Body of pancreas (tissue), 4 donors: ENCODE measurements at regions not wholly inside any gene's neighbourhood (a gene's known extent, or its start where the extent isn't known, plus 50 kb on each side); places are given as distances from the start of the nearest gene placed in this dataset.

ENCODE experiments used
- ATAC-seq: fragments of 150-250 bp; one replicate; pipeline ENCODE4 v1.9.1; 2016
- DNase-seq, 4 donors: peaks; one replicate each; pipeline ENCODE4 v3.0.0-alpha.2; 2019
- H3K27ac ChIP-seq, 4 donors: fragments of 200-600 bp; sonication (generic); 1 replicate in 3 of 4; 2 replicates in 1 of 4; pipeline versions ENCODE4 v1.5.1 to v1.6.1; 2016 to 2019; ENCODE audit warnings: mild to moderate bottlenecking in 1 of 4, mixed read lengths in 1 of 4, moderate library complexity in 1 of 4
- H3K27me3 ChIP-seq, 2 donors: fragments of 200-600 bp; sonication (generic); one replicate each; pipeline ENCODE4 v1.6.0; 2016; ENCODE audit warnings: mild to moderate bottlenecking in 1 of 2
- H3K36me3 ChIP-seq, 2 donors: fragments of 200-600 bp; sonication (generic); replicated peaks in 1 of 2; 2 replicates each; pipeline ENCODE4 v1.5.1; 2016; ENCODE audit warnings: low read depth in 2 of 2; ENCODE audit not compliant: insufficient read depth in 1 of 2
- H3K4me1 ChIP-seq: fragments of 200-600 bp; sonication (generic); one replicate; pipeline ENCODE4 v1.6.0; 2016
- H3K4me3 ChIP-seq, 2 donors: fragments of 200-600 bp; sonication (generic); 1 replicate in 1 of 2; 2 replicates in 1 of 2; pipeline ENCODE4 v1.5.1; 2016 to 2019
- H3K9me3 ChIP-seq, 3 donors: fragments of 200-600 bp; sonication (generic); 1 replicate in 2 of 3; 2 replicates in 1 of 3; pipeline ENCODE4 v1.5.1; 2016
- POLR2A ChIP-seq, 3 donors: fragments of 450-650 bp; IDR thresholded peaks; one replicate each; pipeline ENCODE4 v1.6.1; 2016; ENCODE audit warnings: antibody characterized with exemption in 3 of 3, mild to moderate bottlenecking in 2 of 3
- whole genome bisulfite sequencing, 2 donors: methylation state at CpG; one replicate each; pipeline ENCODE4 v1.1.5; 2017; 5-methylcytosine and 5-hydroxymethylcytosine counted together
- intact Hi-C: fragments of 100-400 bp; cut with DNase I; formaldehyde crosslinking; loops from one replicate; pipeline ENCODE4 v1.15.1; 2023
- TF ChIP-seq, protein P1 (sequence below), 7 experiments: fragments of 450-650 bp in 4 of 7; fragments of 200-600 bp in 3 of 7; sonication (generic) in 3 of 7; IDR thresholded peaks; one replicate each; pipeline ENCODE4 v1.5.1; 2016 to 2019; ENCODE audit warnings: antibody characterized with exemption in 7 of 7

DNA sequence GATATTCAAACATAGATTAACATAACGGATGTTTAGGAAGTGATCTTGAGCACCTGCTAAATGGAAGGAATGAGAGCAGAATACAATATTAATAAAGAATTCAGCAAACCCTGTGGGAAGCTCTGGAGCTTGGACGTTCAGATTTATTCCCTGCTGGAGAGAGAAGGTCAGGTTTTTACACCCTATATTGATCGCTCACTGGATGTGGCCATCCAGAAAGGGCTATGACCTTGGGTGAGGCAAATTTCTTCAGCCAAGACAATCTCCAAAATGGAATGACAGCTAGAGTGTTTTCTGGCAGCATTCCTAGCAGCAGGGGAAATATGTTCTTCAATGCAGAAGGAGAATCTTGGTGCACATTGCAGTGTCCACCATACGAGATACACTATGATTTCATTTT lies 288.3 kb downstream of the IRS1 start:
- no peaks in the 10 kb centered on the region for H3K4me1 ChIP-seq
- H3K4me3 ChIP-seq: no peak overlapping the region
- no peaks in the 10 kb centered on the region for H3K9me3 ChIP-seq
- no peak for ATAC-seq
- no peaks in the 10 kb centered on the region for H3K36me3 ChIP-seq
- no peak for DNase-seq
- TF ChIP-seq, protein P1, sequence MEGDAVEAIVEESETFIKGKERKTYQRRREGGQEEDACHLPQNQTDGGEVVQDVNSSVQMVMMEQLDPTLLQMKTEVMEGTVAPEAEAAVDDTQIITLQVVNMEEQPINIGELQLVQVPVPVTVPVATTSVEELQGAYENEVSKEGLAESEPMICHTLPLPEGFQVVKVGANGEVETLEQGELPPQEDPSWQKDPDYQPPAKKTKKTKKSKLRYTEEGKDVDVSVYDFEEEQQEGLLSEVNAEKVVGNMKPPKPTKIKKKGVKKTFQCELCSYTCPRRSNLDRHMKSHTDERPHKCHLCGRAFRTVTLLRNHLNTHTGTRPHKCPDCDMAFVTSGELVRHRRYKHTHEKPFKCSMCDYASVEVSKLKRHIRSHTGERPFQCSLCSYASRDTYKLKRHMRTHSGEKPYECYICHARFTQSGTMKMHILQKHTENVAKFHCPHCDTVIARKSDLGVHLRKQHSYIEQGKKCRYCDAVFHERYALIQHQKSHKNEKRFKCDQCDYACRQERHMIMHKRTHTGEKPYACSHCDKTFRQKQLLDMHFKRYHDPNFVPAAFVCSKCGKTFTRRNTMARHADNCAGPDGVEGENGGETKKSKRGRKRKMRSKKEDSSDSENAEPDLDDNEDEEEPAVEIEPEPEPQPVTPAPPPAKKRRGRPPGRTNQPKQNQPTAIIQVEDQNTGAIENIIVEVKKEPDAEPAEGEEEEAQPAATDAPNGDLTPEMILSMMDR (IDR thresholded peaks at IDR 0.05): no peak
- TF ChIP-seq POLR2A (IDR thresholded peaks at IDR 0.05): no peak
- intact Hi-C loops: no loop called here
- no peaks in the 10 kb centered on the region for H3K27me3 ChIP-seq
- no peak overlapping the region for H3K27ac ChIP-seq
- WGBS, 2 donors: 49 to 62% methylated on average over 4 of the region's 4 CpGs

DNA sequence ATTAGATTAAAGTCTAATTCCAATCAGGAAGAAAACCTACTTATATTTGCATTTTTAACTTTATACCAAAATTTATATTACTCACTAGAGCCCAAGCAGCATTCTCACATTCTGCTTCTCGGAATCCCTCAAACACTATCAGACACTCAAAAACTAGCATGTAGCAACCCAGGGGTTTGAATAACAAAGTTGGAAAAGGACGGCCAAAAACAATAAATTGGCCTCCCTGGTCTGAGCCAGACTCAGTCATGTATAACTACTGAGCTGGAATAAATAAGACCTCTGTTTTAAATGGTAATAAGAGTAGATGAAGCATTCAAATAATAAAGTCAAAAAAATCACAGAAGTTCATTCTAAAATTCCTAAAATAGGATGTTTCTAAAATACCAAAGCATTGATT lies 290.9 kb downstream of the IRS1 start:
- intact Hi-C loops: no loop called here
- no peak overlapping the region for H3K27ac ChIP-seq
- DNase-seq: no peak
- H3K36me3 ChIP-seq: no peaks in the 10 kb centered on the region
- no peaks in the 10 kb centered on the region for H3K27me3 ChIP-seq
- H3K4me1 ChIP-seq: no peaks in the 10 kb centered on the region
- peaks cover 0 to 3% (median 0%) of the 10 kb centered on the region in 3 donors for H3K9me3 ChIP-seq
- WGBS, 2 donors: 77 to 78% methylated on average over 2 of the region's 2 CpGs
- no peak for ATAC-seq
- TF ChIP-seq, protein P1 (IDR thresholded peaks at IDR 0.05): no peak
- TF ChIP-seq POLR2A (IDR thresholded peaks at IDR 0.05): no peak
- H3K4me3 ChIP-seq: no peak overlapping the region

DNA sequence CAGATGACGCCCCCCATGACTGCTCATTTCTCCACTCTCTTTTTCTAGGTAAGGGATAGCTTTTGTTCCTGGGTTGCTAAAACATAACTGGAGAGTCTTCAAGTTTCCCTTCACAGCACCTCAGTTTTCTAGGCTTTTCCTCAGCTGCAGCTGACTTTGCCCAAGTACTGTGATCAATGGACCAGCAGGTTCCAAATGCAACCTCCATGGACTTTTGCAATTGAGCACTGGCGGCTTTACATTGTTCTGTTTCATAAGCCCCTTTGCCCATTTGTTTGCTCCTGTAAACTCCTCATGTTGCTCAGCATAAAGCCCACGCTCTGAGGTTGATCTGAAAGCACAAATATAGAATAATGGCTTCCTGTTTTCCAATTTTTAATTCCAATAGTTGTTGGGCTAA lies 291.6 kb downstream of the IRS1 start:
- WGBS, 2 donors: 78 to 92% methylated on average over 3 of the region's 3 CpGs
- no peak for DNase-seq
- intact Hi-C loops: no loop called here

GRCh38 chr2:226497146-226497909 lies 302.3 kb downstream of the IRS1 start:
- intact Hi-C loops: no loop called here
- H3K36me3 ChIP-seq: no peaks in the 10 kb centered on the region
- no peak overlapping the region for H3K27ac ChIP-seq
- WGBS, 2 donors: 88% methylated on average over 4 of the region's 4 CpGs
- DNase-seq (no peak), ATAC-seq (no peak)
- no peak overlapping the region for H3K4me3 ChIP-seq
- H3K27me3 ChIP-seq: no peaks in the 10 kb centered on the region
- H3K9me3 ChIP-seq: no peaks in the 10 kb centered on the region
- TF ChIP-seq, protein P1 (IDR thresholded peaks at IDR 0.05): no peak
- TF ChIP-seq POLR2A (IDR thresholded peaks at IDR 0.05): no peak
- H3K4me1 ChIP-seq: no peaks in the 10 kb centered on the region

More for the DNA sequence above, 291.6 kb downstream of the IRS1 start:
- no peak for TF ChIP-seq POLR2A (IDR thresholded peaks at IDR 0.05)
- TF ChIP-seq, protein P1 (IDR thresholded peaks at IDR 0.05): no peak
- Histone ChIP-seq H3K9me3 (peaks cover 0 to 4% (median 3%) of the 10 kb centered on the region in 3 donors), H3K36me3 (no peaks in the 10 kb centered on the region), H3K27me3 (no peaks in the 10 kb centered on the region), H3K4me1 (no peaks in the 10 kb centered on the region), H3K4me3 (no peak overlapping the region), H3K27ac (no peak overlapping the region)
- no peak for ATAC-seq

- Histone ChIP-seq H3K4me3 (no peak overlapping the region), H3K9me3 (no peaks in the 10 kb centered on the region), H3K4me1 (no peaks in the 10 kb centered on the region), H3K36me3 (no peaks in the 10 kb centered on the region), H3K27me3 (no peaks in the 10 kb centered on the region), H3K27ac (no peak overlapping the region)
- no peak for ATAC-seq
- intact Hi-C loops: no loop called here
- no peak for DNase-seq
- TF ChIP-seq, protein P1 (IDR thresholded peaks at IDR 0.05): no peak
- no peak for TF ChIP-seq POLR2A (IDR thresholded peaks at IDR 0.05)
- WGBS, 2 donors: 61 to 70% methylated on average over 2 of the region's 2 CpGs
Observed at GRCh38 chr2:226496273-226496550, 303.4 kb downstream of the IRS1 start.
